RPMI8226 (cell line): ENCODE measurements at regions not wholly inside any gene's neighbourhood (a gene's known extent, or its start where the extent isn't known, plus 50 kb on each side); places are given as distances from the start of the nearest gene placed in this dataset.
"Not testable (repeated sequence)": the region's sequence is repeated elsewhere in the genome, so short reads cannot be mapped to it uniquely, and the experiment has no call there.

Experiments
- DNase-seq: peaks from one replicate; pipeline ENCODE4 v3.0.0-alpha.2; 2015

- no peak for DNase-seq
Observed at GRCh38 chr4:94015956-94016355, 187.4 kb downstream of the ATOH1 start.

- no peak for DNase-seq
Observed at GRCh38 chr4:94032754-94033153, 174.9 kb upstream of the SMARCAD1 start.

- no peak for DNase-seq
Observed at GRCh38 chr4:94036964-94037363, 170.7 kb upstream of the SMARCAD1 start.

- DNase-seq, result no peak
Observed at GRCh38 chr4:94038195-94038594, 169.5 kb upstream of the SMARCAD1 start.

- DNase-seq, result no peak
Observed at GRCh38 chr4:94039226-94039625, 168.4 kb upstream of the SMARCAD1 start.

- DNase-seq, result not testable (repeated sequence)
Observed at GRCh38 chr4:94044471-94044870, 163.2 kb upstream of the SMARCAD1 start.

GRCh38 chr4:94063084-94063483 is 144.6 kb upstream of the SMARCAD1 start:
- DNase-seq, result no peak

- DNase-seq, result no peak
Observed at GRCh38 chr4:94068753-94069719, 138.6 kb upstream of the SMARCAD1 start.

- DNase-seq, result no peak
Observed at GRCh38 chr4:94076498-94076897, 131.2 kb upstream of the SMARCAD1 start.

GRCh38 chr4:94084155-94084554 is 123.5 kb upstream of the SMARCAD1 start:
- DNase-seq, result no peak

- not testable (repeated sequence) for DNase-seq
Observed at GRCh38 chr4:94099141-94099540, 108.5 kb upstream of the SMARCAD1 start.

- DNase-seq, result no peak
Observed at GRCh38 chr4:94112644-94113043, 95.0 kb upstream of the SMARCAD1 start.

- DNase-seq, result no peak
Observed at GRCh38 chr4:94115687-94116086, 92.0 kb upstream of the SMARCAD1 start.

- no peak for DNase-seq
Observed at GRCh38 chr4:94116842-94117241, 90.8 kb upstream of the SMARCAD1 start.

GRCh38 chr4:94126669-94127068 is 81.0 kb upstream of the SMARCAD1 start:
- no peak for DNase-seq

GRCh38 chr4:94127707-94128328 is 79.8 kb upstream of the SMARCAD1 start:
- DNase-seq, result peak; percentile 20

GRCh38 chr4:94131212-94131611 is 76.5 kb upstream of the SMARCAD1 start:
- DNase-seq, result no peak

- no peak for DNase-seq
Observed at GRCh38 chr4:94135701-94136100, 72.0 kb upstream of the SMARCAD1 start.

GRCh38 chr4:94139931-94140612 is 67.6 kb upstream of the SMARCAD1 start:
- DNase-seq, result no peak

GRCh38 chr4:94141001-94141400 is 66.7 kb upstream of the SMARCAD1 start:
- no peak for DNase-seq

GRCh38 chr4:94148052-94148451 is 59.6 kb upstream of the SMARCAD1 start:
- peak; percentile 23 for DNase-seq

- DNase-seq, result no peak
Observed at GRCh38 chr4:94152466-94152865, 55.2 kb upstream of the SMARCAD1 start.

- DNase-seq, result not testable (repeated sequence)
Observed at GRCh38 chr4:94155404-94155803, 52.3 kb upstream of the SMARCAD1 start.

- DNase-seq, result no peak
Observed at GRCh38 chr4:94156826-94157225, 50.8 kb upstream of the SMARCAD1 start.
